HCT116 (cell line): ENCODE measurements at regions not wholly inside any gene's neighbourhood (a gene's known extent, or its start where the extent isn't known, plus 50 kb on each side); places are given as distances from the start of the nearest gene placed in this dataset.

Experiments used
- CTCF ChIP-seq, 3 experiments: fragments of 200-600 bp in 1 of 3; sonication (generic) in 1 of 3; IDR thresholded peaks in 2 of 3; conservative IDR thresholded peaks in 1 of 3; 2 replicates each; pipeline ENCODE4 v1.5.1; 2012 to 2017; ENCODE audit warnings: low read depth in 2 of 3, low read length in 2 of 3, antibody characterized with exemption in 1 of 3, borderline replicate concordance in 1 of 3, control low read depth in 1 of 3, mild to moderate bottlenecking in 1 of 3, mixed read lengths in 1 of 3, mixed run types in 1 of 3, moderate library complexity in 1 of 3; ENCODE audit not compliant: insufficient read depth in 1 of 3
- EZH2 ChIP-seq: fragments of 200-600 bp; sonication (generic); IDR thresholded peaks from 2 replicates; pipeline ENCODE4 v1.6.1; 2017; ENCODE audit warnings: antibody characterized with exemption, mixed run types
- EZH2phosphoT487 ChIP-seq: fragments of 200-600 bp; IDR thresholded peaks from 2 replicates; pipeline ENCODE4 v1.6.1; 2018; ENCODE audit warnings: antibody characterized with exemption, borderline replicate concordance
- POLR2A ChIP-seq: IDR thresholded peaks from 2 replicates; pipeline ENCODE4 v1.7.0; 2011; ENCODE audit warnings: borderline replicate concordance; ENCODE audit not compliant: insufficient read depth, insufficient read length; ENCODE audit errors: extremely low read depth
- POLR2AphosphoS5 ChIP-seq: IDR thresholded peaks from 2 replicates; pipeline ENCODE4 v1.6.1; 2011; ENCODE audit warnings: mild to moderate bottlenecking, low read depth, low read length, moderate library complexity
- RAD21 ChIP-seq: IDR thresholded peaks from 2 replicates; pipeline ENCODE4 v1.6.1; 2012; ENCODE audit warnings: low read depth, mild to moderate bottlenecking
- SIN3A ChIP-seq: IDR thresholded peaks from 2 replicates; pipeline ENCODE4 v1.6.1; 2012; ENCODE audit warnings: low read depth
- SP1 ChIP-seq: IDR thresholded peaks from 2 replicates; pipeline ENCODE4 v1.6.1; 2012; ENCODE audit warnings: low read depth

DNA sequence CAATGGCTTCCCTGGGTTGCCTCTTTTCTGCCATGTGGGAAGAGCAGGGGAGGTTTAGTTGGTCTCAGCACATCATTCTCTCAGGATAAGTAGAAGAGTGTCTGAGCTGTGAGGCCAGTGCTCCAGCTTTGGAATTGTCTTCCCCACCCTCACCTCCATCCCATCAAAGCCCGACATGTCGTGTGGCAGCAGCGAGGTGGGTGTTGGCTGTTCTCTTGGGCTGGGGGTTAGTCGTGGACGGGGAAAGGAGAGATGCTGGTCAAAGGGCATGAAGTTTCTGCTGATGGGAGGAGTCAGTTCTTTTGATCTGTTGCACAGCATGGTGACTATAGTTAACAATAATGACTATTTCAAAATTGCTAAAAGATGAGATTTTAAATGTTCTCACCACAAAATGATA is 404.2 kb downstream of the TMEM121 start:
- TF ChIP-seq EZH2: no peak
- no peak for TF ChIP-seq CTCF (IDR thresholded peaks at IDR 0.05 in 2 of 3, conservative IDR thresholded peaks at IDR 0.05 in 1 of 3; ENCODE audit: borderline replicate concordance in 1 of 3, insufficient read depth in 1 of 3, low read depth in 2 of 3, low read length in 2 of 3)
- TF ChIP-seq EZH2phosphoT487: no peak
- no peak for TF ChIP-seq POLR2AphosphoS5
- no peak for TF ChIP-seq RAD21
- no peak for TF ChIP-seq POLR2A
- no peak for TF ChIP-seq SIN3A
- no peak for TF ChIP-seq SP1
